Epithelial cell of proximal tubule (primary cell): ENCODE measurements at regions not wholly inside any gene's neighbourhood (a gene's known extent, or its start where the extent isn't known, plus 50 kb on each side); places are given as distances from the start of the nearest gene placed in this dataset.
"Not testable (repeated sequence)": the region's sequence is repeated elsewhere in the genome, so short reads cannot be mapped to it uniquely, and the experiment has no call there.

Source experiments
- DNase-seq: peaks from one replicate; pipeline ENCODE4 v3.0.0-alpha.2; 2011; ENCODE audit warnings: low read depth
- H3K4me3 ChIP-seq: 2 replicates; pipeline ENCODE4 v1.5.1; 2011; ENCODE audit warnings: low read depth, mild to moderate bottlenecking, low read length
- TF ChIP-seq, protein P1 (sequence below): conservative IDR thresholded peaks from 2 replicates; pipeline ENCODE4 v1.5.1; 2012; ENCODE audit warnings: low read depth, mild to moderate bottlenecking, low read length

GRCh38 chr5:110267714-110268113, 458.8 kb downstream of the TMEM232 start:
- TF ChIP-seq, protein P1, sequence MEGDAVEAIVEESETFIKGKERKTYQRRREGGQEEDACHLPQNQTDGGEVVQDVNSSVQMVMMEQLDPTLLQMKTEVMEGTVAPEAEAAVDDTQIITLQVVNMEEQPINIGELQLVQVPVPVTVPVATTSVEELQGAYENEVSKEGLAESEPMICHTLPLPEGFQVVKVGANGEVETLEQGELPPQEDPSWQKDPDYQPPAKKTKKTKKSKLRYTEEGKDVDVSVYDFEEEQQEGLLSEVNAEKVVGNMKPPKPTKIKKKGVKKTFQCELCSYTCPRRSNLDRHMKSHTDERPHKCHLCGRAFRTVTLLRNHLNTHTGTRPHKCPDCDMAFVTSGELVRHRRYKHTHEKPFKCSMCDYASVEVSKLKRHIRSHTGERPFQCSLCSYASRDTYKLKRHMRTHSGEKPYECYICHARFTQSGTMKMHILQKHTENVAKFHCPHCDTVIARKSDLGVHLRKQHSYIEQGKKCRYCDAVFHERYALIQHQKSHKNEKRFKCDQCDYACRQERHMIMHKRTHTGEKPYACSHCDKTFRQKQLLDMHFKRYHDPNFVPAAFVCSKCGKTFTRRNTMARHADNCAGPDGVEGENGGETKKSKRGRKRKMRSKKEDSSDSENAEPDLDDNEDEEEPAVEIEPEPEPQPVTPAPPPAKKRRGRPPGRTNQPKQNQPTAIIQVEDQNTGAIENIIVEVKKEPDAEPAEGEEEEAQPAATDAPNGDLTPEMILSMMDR, result no peak
- DNase-seq, result no peak
- no peak overlapping the region for H3K4me3 ChIP-seq

GRCh38 chr5:110268283-110268682, 458.2 kb downstream of the TMEM232 start:
- TF ChIP-seq, protein P1, result no peak
- no peak overlapping the region for H3K4me3 ChIP-seq
- DNase-seq, result no peak

- no peak for DNase-seq
- TF ChIP-seq, protein P1, result no peak
- H3K4me3 ChIP-seq, result no peak overlapping the region
Measured at GRCh38 chr5:110268985-110269384, 457.5 kb downstream of the TMEM232 start.

GRCh38 chr5:110269478-110270142, 456.9 kb downstream of the TMEM232 start:
- TF ChIP-seq, protein P1, result no peak
- DNase-seq, result no peak
- H3K4me3 ChIP-seq, result no peak overlapping the region

- no peak overlapping the region for H3K4me3 ChIP-seq
- no peak for DNase-seq
- TF ChIP-seq, protein P1, result no peak
Measured at GRCh38 chr5:110275878-110276277, 450.6 kb downstream of the TMEM232 start.

DNA sequence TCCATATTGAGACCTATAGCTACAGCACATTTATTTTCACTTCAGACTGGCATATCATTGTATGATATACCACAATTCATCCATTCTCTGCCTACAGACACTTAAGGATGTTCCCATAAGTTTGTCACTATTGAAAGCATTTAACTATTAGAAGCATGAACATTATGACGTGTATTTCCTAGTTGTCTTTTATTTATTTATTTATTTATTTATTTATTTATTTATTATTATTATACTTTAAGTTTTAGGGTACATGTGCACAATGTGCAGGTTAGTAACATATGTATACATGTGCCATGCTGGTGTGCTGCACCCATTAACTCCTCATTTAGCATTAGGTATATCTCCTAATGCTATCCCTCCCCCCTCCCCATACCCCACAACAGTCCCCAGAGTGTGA, 448.0 kb downstream of the TMEM232 start:
- H3K4me3 ChIP-seq, DNase-seq: not testable (repeated sequence)

- H3K4me3 ChIP-seq, DNase-seq: not testable (repeated sequence)
Measured at GRCh38 chr5:110284121-110284520, 442.4 kb downstream of the TMEM232 start.

DNA sequence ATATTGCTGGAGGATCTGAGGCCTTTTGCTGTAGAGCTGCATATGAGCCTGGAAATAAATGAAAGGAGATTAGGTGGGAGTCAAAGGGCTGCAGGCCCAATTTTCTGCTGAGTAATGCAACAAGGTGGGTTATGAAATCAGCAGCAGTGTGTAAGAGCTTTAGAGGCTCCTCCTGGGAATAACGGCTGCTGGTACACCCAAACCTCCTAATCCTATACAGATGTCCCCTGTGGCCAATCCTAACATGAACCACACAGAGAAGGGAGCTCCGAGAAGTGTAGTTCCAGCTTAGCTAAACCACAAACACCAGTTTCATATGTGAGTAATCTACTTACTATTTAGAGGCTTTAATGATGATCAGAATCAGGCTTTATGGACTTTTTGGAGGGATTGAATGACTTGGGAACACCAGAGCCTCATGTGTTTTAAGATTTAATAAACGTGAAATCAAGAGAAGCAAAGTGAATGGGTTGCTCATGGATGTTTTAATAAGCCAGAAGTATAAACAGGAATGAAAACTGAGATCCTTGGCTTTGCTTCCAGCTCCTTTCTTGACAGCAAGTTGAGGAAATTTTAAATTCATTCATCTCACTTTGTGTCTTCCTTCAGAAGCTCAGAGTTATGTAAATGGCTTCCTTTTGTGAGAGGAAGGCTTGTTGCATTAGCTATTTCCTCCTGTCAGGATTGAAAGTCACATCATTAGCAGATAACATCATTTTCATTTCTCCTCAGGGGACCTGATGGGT, 437.5 kb downstream of the TMEM232 start:
- TF ChIP-seq, protein P1, result no peak
- H3K4me3 ChIP-seq, result no peak overlapping the region
- DNase-seq, result no peak
